Right lobe of liver (tissue), 6 donors: ENCODE measurements at regions not wholly inside any gene's neighbourhood (a gene's known extent, or its start where the extent isn't known, plus 50 kb on each side); places are given as distances from the start of the nearest gene placed in this dataset.

Experiments used
- ATAC-seq, 4 donors: fragments of 200-7000 bp; cut with Tn5 transposase; one replicate each; pipeline ENCODE4 v1.9.1; 2020; ENCODE audit warnings: mild to moderate bottlenecking in 4 of 4, moderate library complexity in 4 of 4
- DNase-seq, 3 donors: peaks; one replicate each; pipeline ENCODE4 v3.0.0-alpha.2; 2020
- H3K27ac ChIP-seq, 3 donors: fragments of 200-600 bp; one replicate each; pipeline ENCODE4 v1.8.0; 2022
- H3K27me3 ChIP-seq, 2 donors: fragments of 200-600 bp; one replicate each; pipeline ENCODE4 v1.8.0; 2022
- H3K36me3 ChIP-seq, 4 donors: fragments of 200-600 bp; sonication (generic) in 1 of 4; one replicate each; pipeline versions ENCODE4 v1.5.1 to v1.8.0; 2017 to 2022; ENCODE audit warnings: control low read depth in 1 of 4
- H3K4me1 ChIP-seq, 4 donors: fragments of 200-600 bp; sonication (generic) in 1 of 4; one replicate each; pipeline versions ENCODE4 v1.5.1 to v1.8.0; 2017 to 2022; ENCODE audit warnings: control low read depth in 1 of 4
- H3K4me3 ChIP-seq, 3 donors: fragments of 200-600 bp; one replicate each; pipeline ENCODE4 v1.8.0; 2022
- H3K9me3 ChIP-seq, 4 donors: fragments of 200-600 bp; sonication (generic) in 1 of 4; one replicate each; pipeline versions ENCODE4 v1.5.1 to v1.8.0; 2017 to 2022; ENCODE audit warnings: control low read depth in 1 of 4
- CTCF ChIP-seq, 4 donors: fragments of 200-600 bp in 3 of 4; fragments of 450-650 bp in 1 of 4; IDR thresholded peaks; one replicate each; pipeline versions ENCODE4 v1.5.1 to v1.8.0; 2016 to 2022; ENCODE audit warnings: antibody characterized with exemption in 4 of 4, mild to moderate bottlenecking in 2 of 4
- POLR2A ChIP-seq: fragments of 450-650 bp; IDR thresholded peaks from one replicate; pipeline ENCODE4 v1.6.1; 2017; ENCODE audit warnings: antibody characterized with exemption, mild to moderate bottlenecking
- WGBS: methylation state at CpG from one replicate; pipeline ENCODE4 v1.1.6; 2018; ENCODE audit warnings: low coverage, low lambda C conversion rate; ENCODE audit not compliant: insufficient coverage; ENCODE audit errors: missing lambda C conversion rate; 5-methylcytosine and 5-hydroxymethylcytosine counted together
- intact Hi-C, 2 donors: fragments of 100-400 bp; cut with DNase I; formaldehyde crosslinking; loops; one replicate each; pipeline versions ENCODE4 v1.11.2 to v1.14.1; 2022
- donor health status: DM: no; HTN: yes; CAD: no.
- donor health status: DM: no; HTN: no; CAD: no.
- donor health status: DM: no; HTN: no; CAD: no.
- donor health status: DM: no; HTN: yes; CAD: no.
- donor health status: DM: no; HTN: yes; CAD: no.

DNA sequence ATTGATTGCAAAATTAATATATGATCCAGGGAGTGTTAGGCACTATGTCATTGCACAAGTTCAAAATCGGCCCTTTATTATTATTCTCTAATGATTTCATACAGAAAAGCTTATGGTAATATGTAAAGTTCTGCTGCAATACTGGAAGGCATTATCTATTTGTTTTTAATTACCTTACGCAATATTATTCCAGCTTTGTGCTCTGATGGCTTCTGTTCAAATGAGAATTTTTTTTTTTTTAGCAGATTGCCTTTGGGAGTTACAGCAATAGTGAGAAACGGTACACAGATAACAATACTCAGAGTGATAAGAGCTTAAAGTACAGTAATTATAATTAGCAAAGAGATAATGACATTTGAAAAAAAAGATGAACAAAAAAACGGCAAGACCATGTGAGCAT lies 602.2 kb upstream of the ALCAM start:
- H3K27ac ChIP-seq: no peak overlapping the region
- ATAC-seq (no peak), DNase-seq (no peak)
- intact Hi-C loops: no loop called here
- no peaks in the 10 kb centered on the region for H3K27me3 ChIP-seq
- H3K36me3 ChIP-seq: no peaks in the 10 kb centered on the region
- H3K9me3 ChIP-seq: no peaks in the 10 kb centered on the region
- no peaks in the 10 kb centered on the region for H3K4me1 ChIP-seq
- H3K4me3 ChIP-seq: no peak overlapping the region
- 38% methylated on average over 4 of the region's 4 CpGs for WGBS
- TF ChIP-seq CTCF (IDR thresholded peaks at IDR 0.05): no peak

- no peak for ATAC-seq
- 82% methylated on average over 3 of the region's 3 CpGs for WGBS
- Histone ChIP-seq H3K27ac (no peak overlapping the region), H3K4me1 (no peaks in the 10 kb centered on the region), H3K9me3 (no peaks in the 10 kb centered on the region), H3K27me3 (no peaks in the 10 kb centered on the region), H3K4me3 (no peak overlapping the region), H3K36me3 (no peaks in the 10 kb centered on the region)
- DNase-seq: no peak
- intact Hi-C loops: no loop called here
- TF ChIP-seq POLR2A (no peak), CTCF (IDR thresholded peaks at IDR 0.05) (no peak)
These were observed 597.8 kb upstream of the ALCAM start for GRCh38 chr3:104768886-104769285.

- Histone ChIP-seq H3K9me3 (no peaks in the 10 kb centered on the region), H3K36me3 (no peaks in the 10 kb centered on the region), H3K27ac (no peak overlapping the region), H3K4me1 (no peaks in the 10 kb centered on the region), H3K4me3 (no peak overlapping the region), H3K27me3 (no peaks in the 10 kb centered on the region)
- ATAC-seq (no peak), DNase-seq (no peak)
- 58% methylated on average over 7 of the region's 7 CpGs for WGBS
- TF ChIP-seq CTCF (IDR thresholded peaks at IDR 0.05) (no peak), POLR2A (no peak)
- intact Hi-C loops: no loop called here
These were observed 587.4 kb upstream of the ALCAM start for GRCh38 chr3:104779324-104779723.

DNA sequence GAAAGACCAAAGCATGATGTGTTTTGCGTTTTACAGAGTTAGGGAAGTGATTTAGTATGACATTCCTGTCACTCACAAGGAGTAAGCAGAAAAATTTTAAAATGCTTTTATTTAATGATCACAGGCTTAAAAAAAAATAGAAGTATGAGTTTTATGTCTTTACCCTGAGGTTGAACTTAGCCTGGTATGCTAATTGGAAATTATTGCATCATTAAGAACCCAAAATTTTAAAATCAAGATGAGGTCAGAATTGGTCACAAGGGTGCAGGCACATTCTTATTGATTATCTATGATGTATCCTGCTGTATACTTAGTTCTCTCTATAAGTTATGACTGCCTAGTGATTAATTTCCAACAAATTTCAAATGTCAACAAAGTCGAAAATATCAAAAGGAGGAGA lies 585.6 kb upstream of the ALCAM start:
- no peaks in the 10 kb centered on the region for H3K27me3 ChIP-seq
- no peaks in the 10 kb centered on the region for H3K9me3 ChIP-seq
- no peak for DNase-seq
- WGBS: 38% methylated on average over 2 of the region's 2 CpGs
- no peak overlapping the region for H3K4me3 ChIP-seq
- intact Hi-C loops: no loop called here
- no peaks in the 10 kb centered on the region for H3K4me1 ChIP-seq
- no peak for ATAC-seq
- no peaks in the 10 kb centered on the region for H3K36me3 ChIP-seq
- no peak overlapping the region for H3K27ac ChIP-seq
- TF ChIP-seq POLR2A (no peak), CTCF (IDR thresholded peaks at IDR 0.05) (no peak)

DNA sequence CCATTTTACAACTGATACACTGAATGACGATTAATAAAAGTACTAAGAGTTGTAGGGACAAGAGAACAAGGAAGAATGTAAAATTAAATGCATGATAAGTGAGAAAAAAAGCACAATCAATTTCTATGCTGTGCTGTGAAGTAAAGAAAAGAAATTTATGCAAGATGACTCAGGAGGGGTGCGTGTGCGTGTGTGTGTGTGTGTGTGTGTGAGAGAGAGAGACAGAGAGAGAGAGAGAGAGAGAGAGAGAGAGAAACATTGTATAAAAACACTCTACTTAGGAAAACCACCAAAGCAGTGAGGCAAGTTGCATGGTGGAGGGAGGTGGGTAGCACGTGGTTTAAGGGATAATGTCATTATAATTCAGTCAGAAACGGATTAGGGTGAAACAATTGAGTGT lies 580.8 kb upstream of the ALCAM start:
- DNase-seq: no peak
- 46% methylated on average over 5 of the region's 5 CpGs for WGBS
- Histone ChIP-seq H3K27me3 (no peaks in the 10 kb centered on the region), H3K36me3 (no peaks in the 10 kb centered on the region), H3K4me1 (no peaks in the 10 kb centered on the region), H3K9me3 (no peaks in the 10 kb centered on the region), H3K27ac (no peak overlapping the region), H3K4me3 (no peak overlapping the region)
- no peak for TF ChIP-seq POLR2A
- no peak for TF ChIP-seq CTCF (IDR thresholded peaks at IDR 0.05)
- intact Hi-C loops: no loop called here
- ATAC-seq: no peak
